Hepatocyte (in vitro differentiated cells): ENCODE measurements at regions not wholly inside any gene's neighbourhood (a gene's known extent, or its start where the extent isn't known, plus 50 kb on each side); places are given as distances from the start of the nearest gene placed in this dataset.

ENCODE experiments used
- DNase-seq: peaks from one replicate; pipeline ENCODE4 v3.0.0-alpha.2; 2016; ENCODE audit warnings: low spot score
- H2AFZ ChIP-seq: fragments of 200-600 bp; sonication (generic); 2 replicates; pipeline ENCODE4 v1.6.0; 2016; ENCODE audit warnings: antibody characterized with exemption, mild to moderate bottlenecking
- H3K27ac ChIP-seq: fragments of 200-600 bp; sonication (generic); 2 replicates; pipeline ENCODE4 v1.5.1; 2016; ENCODE audit warnings: mild to moderate bottlenecking
- H3K27me3 ChIP-seq: fragments of 200-600 bp; sonication (generic); 2 replicates; pipeline ENCODE4 v1.6.1; 2016
- H3K36me3 ChIP-seq: fragments of 200-600 bp; sonication (generic); replicated peaks from 2 replicates; pipeline ENCODE4 v1.5.1; 2016; ENCODE audit warnings: low read depth; ENCODE audit not compliant: insufficient read depth
- H3K4me1 ChIP-seq: fragments of 200-600 bp; sonication (generic); 2 replicates; pipeline ENCODE4 v1.5.1; 2016; ENCODE audit warnings: mild to moderate bottlenecking, moderate library complexity; ENCODE audit not compliant: insufficient read depth
- H3K4me2 ChIP-seq: fragments of 200-600 bp; sonication (generic); 2 replicates; pipeline ENCODE4 v1.6.0; 2016
- H3K4me3 ChIP-seq: fragments of 200-600 bp; sonication (generic); 2 replicates; pipeline ENCODE4 v1.5.1; 2016; ENCODE audit warnings: mild to moderate bottlenecking
- H3K79me2 ChIP-seq: fragments of 200-600 bp; sonication (generic); 2 replicates; pipeline ENCODE4 v1.6.0; 2017; ENCODE audit warnings: mild to moderate bottlenecking
- H3K9me2 ChIP-seq: fragments of 200-600 bp; sonication (generic); replicated peaks from 2 replicates; pipeline ENCODE4 v1.6.0; 2017; ENCODE audit warnings: mild to moderate bottlenecking; ENCODE audit not compliant: insufficient read depth
- H3K9me3 ChIP-seq: fragments of 200-600 bp; sonication (generic); 2 replicates; pipeline ENCODE4 v1.5.1; 2016; ENCODE audit warnings: low read depth, mild to moderate bottlenecking
- H4K20me1 ChIP-seq: fragments of 200-600 bp; sonication (generic); 2 replicates; pipeline ENCODE4 v1.6.0; 2016; ENCODE audit warnings: mild to moderate bottlenecking; ENCODE audit not compliant: insufficient read depth, poor library complexity, severe bottlenecking
- CTCF ChIP-seq: fragments of 200-600 bp; sonication (generic); IDR thresholded peaks from 2 replicates; pipeline ENCODE4 v1.5.1; 2016; ENCODE audit warnings: antibody characterized with exemption, mild to moderate bottlenecking; ENCODE audit not compliant: poor library complexity
- EZH2 ChIP-seq: fragments of 200-600 bp; sonication (generic); IDR thresholded peaks from 2 replicates; pipeline ENCODE4 v1.6.1; 2016; ENCODE audit warnings: antibody characterized with exemption, mild to moderate bottlenecking, borderline replicate concordance
- EZH2phosphoT487 ChIP-seq: fragments of 200-600 bp; sonication (generic); IDR thresholded peaks from one replicate; pipeline ENCODE4 v1.6.1; 2018; ENCODE audit warnings: antibody characterized with exemption, mild to moderate bottlenecking, low read depth, moderate library complexity; ENCODE audit not compliant: unreplicated experiment, severe bottlenecking
- WGBS: methylation state at CpG from one replicate; pipeline ENCODE4 v1.1.6; 2016; ENCODE audit warnings: low lambda C conversion rate; ENCODE audit errors: missing lambda C conversion rate; 5-methylcytosine and 5-hydroxymethylcytosine counted together

- no peak overlapping the region for H3K4me3 ChIP-seq
- no peaks in the 10 kb centered on the region for H4K20me1 ChIP-seq
- H3K9me2 ChIP-seq = no peaks in the 10 kb centered on the region
- H3K9me3 ChIP-seq = no peaks in the 10 kb centered on the region
- H3K4me1 ChIP-seq = peaks cover 10% of the 10 kb centered on the region
- 74% methylated on average over 5 of the region's 5 CpGs for WGBS
- TF ChIP-seq EZH2phosphoT487 (no peak), EZH2 (no peak), CTCF (no peak)
- no peak for DNase-seq
- H3K27ac ChIP-seq = no peak overlapping the region
- H3K4me2 ChIP-seq = no peak overlapping the region
- no peak overlapping the region for H2AFZ ChIP-seq
- no peaks in the 10 kb centered on the region for H3K27me3 ChIP-seq
- no peaks in the 10 kb centered on the region for H3K36me3 ChIP-seq
- H3K79me2 ChIP-seq = no peaks in the 10 kb centered on the region
Measured at GRCh38 chr3:151562891-151563290, 102.0 kb upstream of the IGSF10 start.

GRCh38 chr3:151561878-151562277 lies 101.0 kb upstream of the IGSF10 start:
- DNase-seq = no peak
- Histone ChIP-seq H3K9me3 (no peaks in the 10 kb centered on the region), H3K27ac (peak overlapping the region; percentile 37), H3K36me3 (no peaks in the 10 kb centered on the region), H4K20me1 (no peaks in the 10 kb centered on the region), H3K4me2 (no peak overlapping the region), H3K9me2 (no peaks in the 10 kb centered on the region), H3K79me2 (no peaks in the 10 kb centered on the region), H2AFZ (no peak overlapping the region), H3K27me3 (no peaks in the 10 kb centered on the region), H3K4me3 (no peak overlapping the region), H3K4me1 (peaks cover 10% of the 10 kb centered on the region)
- no peak for TF ChIP-seq CTCF
- no peak for TF ChIP-seq EZH2phosphoT487
- TF ChIP-seq EZH2 = no peak
- 16% methylated on average over 3 of the region's 3 CpGs for WGBS

GRCh38 chr3:151560738-151561137 lies 99.9 kb upstream of the IGSF10 start:
- Histone ChIP-seq H3K36me3 (no peaks in the 10 kb centered on the region), H3K27ac (no peak overlapping the region), H3K9me3 (no peaks in the 10 kb centered on the region), H3K4me1 (peaks cover 10% of the 10 kb centered on the region), H3K27me3 (no peaks in the 10 kb centered on the region), H3K79me2 (no peaks in the 10 kb centered on the region), H3K4me2 (no peak overlapping the region), H4K20me1 (no peaks in the 10 kb centered on the region), H2AFZ (no peak overlapping the region), H3K4me3 (no peak overlapping the region), H3K9me2 (no peaks in the 10 kb centered on the region)
- DNase-seq = no peak
- no peak for TF ChIP-seq EZH2
- TF ChIP-seq EZH2phosphoT487 = no peak
- TF ChIP-seq CTCF = no peak
- 40% methylated on average over 2 of the region's 2 CpGs for WGBS

GRCh38 chr3:151559736-151560135 lies 98.9 kb upstream of the IGSF10 start:
- H3K79me2 ChIP-seq = no peaks in the 10 kb centered on the region
- H3K27ac ChIP-seq = no peak overlapping the region
- H4K20me1 ChIP-seq = no peaks in the 10 kb centered on the region
- peaks cover 10% of the 10 kb centered on the region for H3K4me1 ChIP-seq
- WGBS = 85% methylated on average over 5 of the region's 5 CpGs
- no peak overlapping the region for H3K4me3 ChIP-seq
- no peak overlapping the region for H3K4me2 ChIP-seq
- H3K9me2 ChIP-seq = no peaks in the 10 kb centered on the region
- H3K9me3 ChIP-seq = no peaks in the 10 kb centered on the region
- DNase-seq = no peak
- H2AFZ ChIP-seq = no peak overlapping the region
- no peaks in the 10 kb centered on the region for H3K27me3 ChIP-seq
- TF ChIP-seq CTCF = no peak
- no peak for TF ChIP-seq EZH2
- no peak for TF ChIP-seq EZH2phosphoT487
- H3K36me3 ChIP-seq = no peaks in the 10 kb centered on the region
